ENCODE measurements at regions not wholly inside any gene's neighbourhood (a gene's known extent, or its start where the extent isn't known, plus 50 kb on each side); places are given as distances from the start of the nearest gene placed in this dataset.

GRCh38 chr6:147053311-147053921 lies 150.8 kb upstream of the STXBP5 start:
- intact Hi-C loops (cut with micrococcal nuclease) = no loop called here
- Histone ChIP-seq H4K20me1 (ENCODE audit: control insufficient read depth, insufficient read depth, low read length, poor library complexity, severe bottlenecking) (no peaks in the 10 kb centered on the region), H3K9ac (ENCODE audit: low read length) (no peak overlapping the region), H3K79me2 (ENCODE audit: control insufficient read depth, insufficient read depth, low read length) (no peaks in the 10 kb centered on the region), H3K9me3 (ENCODE audit: control extremely low read depth in 1 of 3, control insufficient read depth in 2 of 3, insufficient read depth in 1 of 3, low read length in 2 of 3) (no peaks in the 10 kb centered on the region), H3K27me3 (replicated peaks in 1 of 4; ENCODE audit: control extremely low read depth in 1 of 4, control insufficient read depth in 3 of 4, insufficient read depth in 4 of 4, low read length in 3 of 4) (no peaks in the 10 kb centered on the region), H3K27ac (ENCODE audit: low read length in 2 of 2) (no peak overlapping the region), H3K4me3 (ENCODE audit: control extremely low read depth in 1 of 5, extremely low read depth in 1 of 5, insufficient read depth in 1 of 5, low read depth in 2 of 5, low read length in 4 of 5) (no peak overlapping the region), H3K36me3 (replicated peaks in 1 of 2; ENCODE audit: control extremely low read depth in 1 of 2, control insufficient read depth in 1 of 2, extremely low read depth in 1 of 2, insufficient read depth in 2 of 2, low read length in 1 of 2) (no peaks in the 10 kb centered on the region), H3K4me1 (ENCODE audit: control insufficient read depth in 2 of 2, insufficient read depth in 2 of 2, low read length in 2 of 2) (no peaks in the 10 kb centered on the region), H3K4me2 (replicated peaks; ENCODE audit: low read depth, low read length, poor library complexity, severe bottlenecking) (no peak overlapping the region), H2AFZ (ENCODE audit: insufficient read depth, low read depth, low read length, poor library complexity, severe bottlenecking) (no peak overlapping the region)
- CTCF ChIA-PET = no interaction called here
- 88% methylated on average over 1 of the region's 2 CpGs for WGBS (ENCODE audit: insufficient coverage)
- no peak overlapping the region for H3K4me3 Mint-ChIP-seq
- POLR2A ChIA-PET = no interaction called here
- H3K27me3 Mint-ChIP-seq = peaks cover 14% of the 10 kb centered on the region
- TF ChIP-seq EZH2 (IDR thresholded peaks at IDR 0.05; ENCODE audit: borderline replicate concordance, insufficient read depth, low read depth, low read length, poor library complexity, severe bottlenecking) = no peak
- TF ChIP-seq, protein P1, sequence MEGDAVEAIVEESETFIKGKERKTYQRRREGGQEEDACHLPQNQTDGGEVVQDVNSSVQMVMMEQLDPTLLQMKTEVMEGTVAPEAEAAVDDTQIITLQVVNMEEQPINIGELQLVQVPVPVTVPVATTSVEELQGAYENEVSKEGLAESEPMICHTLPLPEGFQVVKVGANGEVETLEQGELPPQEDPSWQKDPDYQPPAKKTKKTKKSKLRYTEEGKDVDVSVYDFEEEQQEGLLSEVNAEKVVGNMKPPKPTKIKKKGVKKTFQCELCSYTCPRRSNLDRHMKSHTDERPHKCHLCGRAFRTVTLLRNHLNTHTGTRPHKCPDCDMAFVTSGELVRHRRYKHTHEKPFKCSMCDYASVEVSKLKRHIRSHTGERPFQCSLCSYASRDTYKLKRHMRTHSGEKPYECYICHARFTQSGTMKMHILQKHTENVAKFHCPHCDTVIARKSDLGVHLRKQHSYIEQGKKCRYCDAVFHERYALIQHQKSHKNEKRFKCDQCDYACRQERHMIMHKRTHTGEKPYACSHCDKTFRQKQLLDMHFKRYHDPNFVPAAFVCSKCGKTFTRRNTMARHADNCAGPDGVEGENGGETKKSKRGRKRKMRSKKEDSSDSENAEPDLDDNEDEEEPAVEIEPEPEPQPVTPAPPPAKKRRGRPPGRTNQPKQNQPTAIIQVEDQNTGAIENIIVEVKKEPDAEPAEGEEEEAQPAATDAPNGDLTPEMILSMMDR (IDR thresholded peaks at IDR 0.05) = no peak
- no peaks in the 10 kb centered on the region for H3K9me3 Mint-ChIP-seq (ENCODE audit: insufficient read depth)
- ATAC-seq (ENCODE audit: low read depth) (no peak), DNase-seq (no peak)
- H3K27ac Mint-ChIP-seq = no peak overlapping the region
- no peaks in the 10 kb centered on the region for H3K4me1 Mint-ChIP-seq

DNA sequence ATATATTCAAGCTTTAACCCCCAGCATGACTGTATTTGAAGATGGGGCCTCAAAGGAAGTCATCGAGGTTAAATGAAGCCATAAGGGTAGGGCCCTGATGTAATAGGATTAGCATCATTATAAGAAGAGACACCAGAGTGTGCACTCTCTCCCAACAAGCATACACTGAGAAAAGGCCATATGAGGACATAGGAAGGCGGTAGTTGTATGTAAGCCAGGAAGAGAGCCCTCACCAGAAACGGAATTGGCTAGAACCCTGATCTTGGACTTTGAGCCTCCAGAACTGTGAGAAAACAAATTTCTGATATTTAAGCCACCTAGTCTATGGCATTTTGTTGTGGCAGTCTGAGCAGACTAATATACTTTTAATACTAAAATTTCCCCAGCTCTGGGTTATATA lies 150.1 kb upstream of the STXBP5 start:
- no peak for ATAC-seq (ENCODE audit: low read depth)
- no peak overlapping the region for H2AFZ ChIP-seq (ENCODE audit: insufficient read depth, low read depth, low read length, poor library complexity, severe bottlenecking)
- H3K27ac ChIP-seq (ENCODE audit: low read length in 2 of 2) = no peak overlapping the region
- no peaks in the 10 kb centered on the region for H3K79me2 ChIP-seq (ENCODE audit: control insufficient read depth, insufficient read depth, low read length)
- no peak overlapping the region for H3K27ac Mint-ChIP-seq
- H3K9ac ChIP-seq (ENCODE audit: low read length) = no peak overlapping the region
- no peak overlapping the region for H3K4me3 ChIP-seq (ENCODE audit: control extremely low read depth in 1 of 5, extremely low read depth in 1 of 5, insufficient read depth in 1 of 5, low read depth in 2 of 5, low read length in 4 of 5)
- intact Hi-C loops (cut with micrococcal nuclease) = no loop called here
- no peaks in the 10 kb centered on the region for H3K9me3 ChIP-seq (ENCODE audit: control extremely low read depth in 1 of 3, control insufficient read depth in 2 of 3, insufficient read depth in 1 of 3, low read length in 2 of 3)
- ChIA-PET CTCF (no interaction called here), POLR2A (no interaction called here)
- H3K4me3 Mint-ChIP-seq = no peak overlapping the region
- no CpG with 5 or more reads among the region's 3 CpGs for WGBS (ENCODE audit: insufficient coverage)
- no peaks in the 10 kb centered on the region for H3K27me3 ChIP-seq (replicated peaks in 1 of 4; ENCODE audit: control extremely low read depth in 1 of 4, control insufficient read depth in 3 of 4, insufficient read depth in 4 of 4, low read length in 3 of 4)
- H3K4me2 ChIP-seq (replicated peaks; ENCODE audit: low read depth, low read length, poor library complexity, severe bottlenecking) = no peak overlapping the region
- no peaks in the 10 kb centered on the region for H3K4me1 Mint-ChIP-seq
- no peaks in the 10 kb centered on the region for H3K36me3 ChIP-seq (replicated peaks in 1 of 2; ENCODE audit: control extremely low read depth in 1 of 2, control insufficient read depth in 1 of 2, extremely low read depth in 1 of 2, insufficient read depth in 2 of 2, low read length in 1 of 2)
- no peaks in the 10 kb centered on the region for H3K9me3 Mint-ChIP-seq (ENCODE audit: insufficient read depth)
- TF ChIP-seq EZH2 (IDR thresholded peaks at IDR 0.05; ENCODE audit: borderline replicate concordance, insufficient read depth, low read depth, low read length, poor library complexity, severe bottlenecking) = no peak
- no peaks in the 10 kb centered on the region for H3K4me1 ChIP-seq (ENCODE audit: control insufficient read depth in 2 of 2, insufficient read depth in 2 of 2, low read length in 2 of 2)
- H3K27me3 Mint-ChIP-seq = peaks cover 14% of the 10 kb centered on the region
- no peak for DNase-seq
- H4K20me1 ChIP-seq (ENCODE audit: control insufficient read depth, insufficient read depth, low read length, poor library complexity, severe bottlenecking) = no peaks in the 10 kb centered on the region

Data from B cell (primary cell).